ENCODE measurements at regions not wholly inside any gene's neighbourhood (a gene's known extent, or its start where the extent isn't known, plus 50 kb on each side); places are given as distances from the start of the nearest gene placed in this dataset.
"Not testable (repeated sequence)": the region's sequence is repeated elsewhere in the genome, so short reads cannot be mapped to it uniquely, and the experiment has no call there.

DNA sequence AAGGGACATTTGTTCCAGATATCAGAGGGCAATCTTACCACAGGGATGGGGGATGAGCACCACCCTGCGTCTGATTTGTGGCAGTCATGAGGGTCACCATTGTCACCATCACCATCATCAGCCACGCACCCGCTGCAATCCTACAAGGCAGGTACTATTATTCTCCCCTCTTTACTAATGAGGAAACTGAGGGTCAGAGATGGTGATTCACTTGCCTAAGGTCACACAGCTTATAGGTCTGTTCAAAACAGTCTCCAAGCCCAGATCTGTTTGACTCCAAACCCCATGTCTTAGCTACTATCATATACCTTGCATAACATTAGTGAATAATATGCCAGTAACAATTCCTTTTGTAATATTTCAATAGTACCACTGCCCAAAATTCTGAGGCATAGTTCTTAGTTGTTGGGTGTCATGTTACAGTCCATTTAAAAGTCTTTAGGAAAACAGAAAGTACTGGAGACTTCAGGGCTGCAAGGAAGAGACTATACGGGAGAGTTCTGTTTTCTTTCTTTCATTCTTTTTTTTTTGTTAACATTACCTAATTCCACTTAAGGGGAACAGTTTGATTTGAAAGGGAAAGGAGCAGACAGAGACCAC is 166.4 kb downstream of the C16orf95 start:
- Histone ChIP-seq H3K4me3 (ENCODE audit: low read depth, low read length) (no peak overlapping the region), H3K27me3 (ENCODE audit: control insufficient read depth, insufficient read depth, low read length) (no peaks in the 10 kb centered on the region), H3K36me3 (ENCODE audit: control insufficient read depth, insufficient read depth, low read length) (no peaks in the 10 kb centered on the region)
- TF ChIP-seq, protein P1, sequence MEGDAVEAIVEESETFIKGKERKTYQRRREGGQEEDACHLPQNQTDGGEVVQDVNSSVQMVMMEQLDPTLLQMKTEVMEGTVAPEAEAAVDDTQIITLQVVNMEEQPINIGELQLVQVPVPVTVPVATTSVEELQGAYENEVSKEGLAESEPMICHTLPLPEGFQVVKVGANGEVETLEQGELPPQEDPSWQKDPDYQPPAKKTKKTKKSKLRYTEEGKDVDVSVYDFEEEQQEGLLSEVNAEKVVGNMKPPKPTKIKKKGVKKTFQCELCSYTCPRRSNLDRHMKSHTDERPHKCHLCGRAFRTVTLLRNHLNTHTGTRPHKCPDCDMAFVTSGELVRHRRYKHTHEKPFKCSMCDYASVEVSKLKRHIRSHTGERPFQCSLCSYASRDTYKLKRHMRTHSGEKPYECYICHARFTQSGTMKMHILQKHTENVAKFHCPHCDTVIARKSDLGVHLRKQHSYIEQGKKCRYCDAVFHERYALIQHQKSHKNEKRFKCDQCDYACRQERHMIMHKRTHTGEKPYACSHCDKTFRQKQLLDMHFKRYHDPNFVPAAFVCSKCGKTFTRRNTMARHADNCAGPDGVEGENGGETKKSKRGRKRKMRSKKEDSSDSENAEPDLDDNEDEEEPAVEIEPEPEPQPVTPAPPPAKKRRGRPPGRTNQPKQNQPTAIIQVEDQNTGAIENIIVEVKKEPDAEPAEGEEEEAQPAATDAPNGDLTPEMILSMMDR (IDR thresholded peaks at IDR 0.05; ENCODE audit: insufficient read depth, low read length, severe bottlenecking) = no peak
- no peak for DNase-seq (ENCODE audit: low read depth)
- no peak for FAIRE-seq

DNA sequence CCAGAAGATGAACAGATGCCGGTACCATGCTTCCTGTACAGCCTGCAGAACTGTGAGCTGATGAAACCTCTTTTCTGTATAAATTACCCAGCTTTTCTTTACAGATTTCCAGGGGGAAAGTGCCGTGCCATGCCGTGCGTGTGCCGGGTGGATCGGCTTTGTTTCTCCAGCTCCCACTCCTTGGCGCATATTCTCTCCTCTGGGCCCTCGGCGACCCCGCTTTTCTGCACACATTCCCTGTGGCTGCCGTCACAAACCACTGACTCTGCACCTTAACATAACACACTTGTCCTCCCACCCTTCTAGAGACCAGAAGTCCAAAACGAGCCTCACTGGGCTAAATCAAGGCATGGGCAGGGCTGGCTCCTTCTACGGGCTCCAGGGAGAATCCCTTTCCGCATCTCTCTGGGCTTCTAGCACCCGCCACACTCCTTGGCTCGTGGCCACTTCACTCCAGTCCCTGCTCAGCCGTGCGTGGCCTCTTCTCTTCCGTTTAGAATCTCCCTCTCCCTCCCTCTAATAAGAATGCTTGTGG is 164.9 kb downstream of the C16orf95 start:
- DNase-seq (ENCODE audit: low read depth) (no peak), FAIRE-seq (no peak)
- no peaks in the 10 kb centered on the region for H3K36me3 ChIP-seq (ENCODE audit: control insufficient read depth, insufficient read depth, low read length)
- no peaks in the 10 kb centered on the region for H3K27me3 ChIP-seq (ENCODE audit: control insufficient read depth, insufficient read depth, low read length)
- no peak overlapping the region for H3K4me3 ChIP-seq (ENCODE audit: low read depth, low read length)
- TF ChIP-seq, protein P1 (IDR thresholded peaks at IDR 0.05; ENCODE audit: insufficient read depth, low read length, severe bottlenecking) = no peak

DNA sequence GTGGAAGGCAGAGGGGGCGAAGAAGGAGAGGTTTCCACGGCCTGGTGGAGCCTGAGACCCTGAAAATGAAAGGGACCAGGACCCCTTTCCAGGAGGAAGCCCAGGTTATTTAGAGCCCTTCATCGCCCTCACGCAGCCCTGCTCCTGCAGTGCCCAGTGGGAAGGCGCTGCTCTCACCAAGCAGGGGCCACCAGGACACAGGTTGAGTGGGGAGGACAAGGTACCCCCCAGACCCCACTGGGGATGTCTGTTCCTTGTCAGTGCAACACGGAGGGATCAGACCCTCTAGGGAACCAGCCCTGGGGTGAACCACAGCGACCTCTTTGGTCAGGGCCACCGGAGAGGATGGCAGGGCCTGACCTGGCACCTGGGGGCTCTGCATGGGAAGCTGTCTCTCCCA is 163.9 kb downstream of the C16orf95 start:
- FAIRE-seq = no peak

DNA sequence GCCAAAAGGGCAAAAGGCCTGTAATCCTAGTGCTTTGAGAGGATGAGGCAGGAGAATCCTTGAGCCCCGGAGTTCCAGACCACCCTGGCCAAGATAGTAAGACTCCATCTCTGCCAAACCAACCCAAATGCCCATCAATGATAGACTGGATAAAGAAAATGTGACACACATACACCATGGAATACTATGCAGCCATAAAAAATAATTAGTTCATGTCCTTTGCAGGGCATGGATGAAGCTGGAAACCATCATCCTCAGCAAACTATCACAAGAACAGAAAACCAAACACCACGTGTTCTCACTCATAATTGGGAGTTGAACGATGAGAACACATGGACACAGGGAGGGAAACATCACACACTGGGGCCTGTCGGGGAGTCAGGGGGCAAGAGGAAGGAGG is 161.9 kb downstream of the C16orf95 start:
- not testable (repeated sequence) for H3K27me3 ChIP-seq (ENCODE audit: control insufficient read depth, insufficient read depth, low read length); FAIRE-seq; H3K36me3 ChIP-seq (ENCODE audit: control insufficient read depth, insufficient read depth, low read length); DNase-seq (ENCODE audit: low read depth); H3K4me3 ChIP-seq (ENCODE audit: low read depth, low read length)

More for the DNA sequence above, 163.9 kb downstream of the C16orf95 start:
- H3K27me3 ChIP-seq (ENCODE audit: control insufficient read depth, insufficient read depth, low read length) = no peaks in the 10 kb centered on the region
- TF ChIP-seq, protein P1 (IDR thresholded peaks at IDR 0.05; ENCODE audit: insufficient read depth, low read length, severe bottlenecking) = no peak
- DNase-seq (ENCODE audit: low read depth) = no peak
- H3K4me3 ChIP-seq (ENCODE audit: low read depth, low read length) = no peak overlapping the region
- no peaks in the 10 kb centered on the region for H3K36me3 ChIP-seq (ENCODE audit: control insufficient read depth, insufficient read depth, low read length)

DNA sequence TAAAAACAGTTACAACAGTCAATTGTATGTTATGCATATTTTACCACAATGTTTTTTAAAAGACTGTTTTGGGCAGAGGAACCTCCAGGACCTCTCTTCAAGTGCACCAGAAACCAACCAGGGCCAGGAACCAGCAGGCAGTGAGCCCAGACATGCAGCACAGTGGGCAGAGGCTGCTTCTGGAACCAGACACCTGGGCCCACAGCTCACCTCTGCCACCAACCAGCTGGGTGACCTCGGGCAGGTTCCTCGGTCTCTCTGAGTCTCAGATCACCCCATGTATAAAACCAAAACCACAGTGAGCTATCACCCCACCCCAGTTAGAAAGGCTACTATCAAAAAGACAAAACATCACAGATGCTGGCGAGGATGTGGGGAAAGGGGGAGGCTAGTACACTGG is 161.0 kb downstream of the C16orf95 start:
- TF ChIP-seq, protein P1 (IDR thresholded peaks at IDR 0.05; ENCODE audit: insufficient read depth, low read length, severe bottlenecking) = no peak
- Histone ChIP-seq H3K36me3 (ENCODE audit: control insufficient read depth, insufficient read depth, low read length) (no peaks in the 10 kb centered on the region), H3K4me3 (ENCODE audit: low read depth, low read length) (no peak overlapping the region), H3K27me3 (ENCODE audit: control insufficient read depth, insufficient read depth, low read length) (no peaks in the 10 kb centered on the region)
- DNase-seq (ENCODE audit: low read depth) (no peak), FAIRE-seq (no peak)

DNA sequence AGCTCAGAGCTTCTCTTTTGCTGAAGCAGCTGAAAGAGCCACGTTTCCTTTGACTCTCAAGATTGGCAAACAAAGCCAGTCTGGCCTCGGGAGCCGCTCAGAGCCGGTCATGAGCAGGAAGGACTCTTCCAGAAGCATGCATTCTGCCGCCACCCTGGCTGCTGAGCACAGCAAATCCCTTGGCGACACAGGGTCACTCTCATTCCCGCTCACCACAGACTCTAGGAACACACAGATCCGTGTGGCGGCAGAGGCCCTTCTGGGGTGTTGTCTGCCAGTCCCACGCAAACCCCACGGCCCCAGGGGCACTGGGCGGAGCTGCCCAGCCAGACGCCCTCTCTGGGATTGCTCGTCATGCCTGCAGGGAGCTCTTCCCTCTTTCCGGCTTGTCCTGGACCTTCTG is 157.0 kb downstream of the C16orf95 start:
- no peaks in the 10 kb centered on the region for H3K36me3 ChIP-seq (ENCODE audit: control insufficient read depth, insufficient read depth, low read length)
- FAIRE-seq = no peak
- TF ChIP-seq, protein P1 (IDR thresholded peaks at IDR 0.05; ENCODE audit: insufficient read depth, low read length, severe bottlenecking) = no peak
- H3K27me3 ChIP-seq (ENCODE audit: control insufficient read depth, insufficient read depth, low read length) = no peaks in the 10 kb centered on the region
- no peak for DNase-seq (ENCODE audit: low read depth)
- H3K4me3 ChIP-seq (ENCODE audit: low read depth, low read length) = no peak overlapping the region

Measured in bronchial epithelial cell (primary cell).